SK-N-SH (cell line): ENCODE measurements at regions not wholly inside any gene's neighbourhood (a gene's known extent, or its start where the extent isn't known, plus 50 kb on each side); places are given as distances from the start of the nearest gene placed in this dataset.

ENCODE experiments used
- CTCF ChIA-PET: fragments of 300-600, 350-600 bp; formaldehyde crosslinking; extraction: SDS; loops from one replicate; lab custom pipeline; 2021; lab: Yijun Ruan, JAX
- POLR2A ChIA-PET: fragments of 350-600 bp; sonication (Branson Sonifier 250); formaldehyde crosslinking; extraction: SDS; loops from one replicate; lab custom pipeline; 2020; ENCODE audit warnings: antibody characterized with exemption, inconsistent platforms; lab: Yijun Ruan, JAX
- DNase-seq: peaks from one replicate; pipeline ENCODE4 v3.0.0; 2012
- H2AFZ ChIP-seq: fragments of 200-600 bp; sonication (generic); 2 replicates; pipeline ENCODE4 v1.8.1; 2016; ENCODE audit warnings: antibody characterized with exemption, mild to moderate bottlenecking, low read depth
- H3F3A ChIP-seq: fragments of 200-600 bp; sonication (generic); replicated peaks from 2 replicates; pipeline ENCODE3; 2016; ENCODE audit warnings: antibody characterized with exemption, mild to moderate bottlenecking; ENCODE audit not compliant: insufficient read depth
- H3K27ac ChIP-seq, 2 experiments: fragments of 200-500 bp in 1 of 2; fragments of 200-600 bp in 1 of 2; sonication (Bioruptor generic) in 1 of 2; sonication (generic), shearing (Covaris generic) in 1 of 2; 2 replicates each; pipeline versions ENCODE4 v1.5.1 to v1.6.1; 2014 to 2016; ENCODE audit warnings: low read depth in 2 of 2, inconsistent platforms in 1 of 2, low read length in 1 of 2, mild to moderate bottlenecking in 1 of 2, mixed read lengths in 1 of 2
- H3K27me3 ChIP-seq: fragments of 200-600 bp; sonication (generic), shearing (Covaris generic); 2 replicates; pipeline ENCODE4 v1.6.1; 2016; ENCODE audit warnings: mixed run types; ENCODE audit not compliant: insufficient read depth
- H3K36me3 ChIP-seq, 2 experiments: fragments of 200-500 bp in 1 of 2; fragments of 200-600 bp in 1 of 2; sonication (Bioruptor generic) in 1 of 2; sonication (generic) in 1 of 2; replicated peaks in 1 of 2; 2 replicates each; pipeline versions ENCODE3 to v1.5.1; 2014 to 2016; ENCODE audit warnings: low read length in 1 of 2, mild to moderate bottlenecking in 1 of 2; ENCODE audit not compliant: insufficient read depth in 2 of 2, control insufficient read depth in 1 of 2
- H3K4me1 ChIP-seq, 2 experiments: fragments of 200-500 bp in 1 of 2; fragments of 200-600 bp in 1 of 2; sonication (Bioruptor generic) in 1 of 2; sonication (generic), shearing (Covaris generic) in 1 of 2; 2 replicates each; pipeline versions ENCODE4 v1.5.1 to v1.6.1; 2014 to 2016; ENCODE audit warnings: low read depth in 1 of 2, low read length in 1 of 2, mixed run types in 1 of 2; ENCODE audit not compliant: insufficient read depth in 2 of 2, control insufficient read depth in 1 of 2
- H3K4me2 ChIP-seq: fragments of 200-600 bp; sonication (generic), shearing (Covaris generic); 2 replicates; pipeline ENCODE4 v1.6.1; 2017; ENCODE audit warnings: mixed run types
- H3K4me3 ChIP-seq, 2 experiments: fragments of 200-500 bp in 1 of 2; fragments of 200-600 bp in 1 of 2; sonication (Bioruptor generic) in 1 of 2; sonication (generic), shearing (Covaris generic) in 1 of 2; 2 replicates each; pipeline versions ENCODE4 v1.5.1 to v1.8.1; 2014 to 2016; ENCODE audit warnings: low read depth in 2 of 2, inconsistent platforms in 1 of 2, low read length in 1 of 2, mild to moderate bottlenecking in 1 of 2, mixed read lengths in 1 of 2, moderate library complexity in 1 of 2
- H3K79me2 ChIP-seq: fragments of 200-600 bp; sonication (generic); 2 replicates; pipeline ENCODE4 v1.8.1; 2017; ENCODE audit warnings: mild to moderate bottlenecking; ENCODE audit not compliant: insufficient read depth
- H3K9ac ChIP-seq: fragments of 200-600 bp; sonication (generic); 2 replicates; pipeline ENCODE4 v1.6.1; 2017; ENCODE audit warnings: mixed run types
- H3K9me2 ChIP-seq: fragments of 200-600 bp; sonication (generic); 2 replicates; pipeline ENCODE4 v1.6.1; 2017; ENCODE audit warnings: mixed run types
- H3K9me3 ChIP-seq: fragments of 200-600 bp; sonication (generic); 2 replicates; pipeline ENCODE4 v1.6.1; 2017; ENCODE audit warnings: mixed run types, mild to moderate bottlenecking, moderate library complexity
- H4K20me1 ChIP-seq: fragments of 200-600 bp; sonication (generic); 2 replicates; pipeline ENCODE4 v1.6.1; 2017; ENCODE audit warnings: mild to moderate bottlenecking, mixed run types; ENCODE audit not compliant: insufficient read depth
- CHD2 ChIP-seq: fragments of 150-350 bp; IDR thresholded peaks from 2 replicates; pipeline ENCODE4 v1.6.1; 2018; ENCODE audit warnings: low read length; ENCODE audit not compliant: partially characterized antibody
- ELF1 ChIP-seq: IDR thresholded peaks from 2 replicates; pipeline ENCODE4 v1.4.0; 2012
- EZH2phosphoT487 ChIP-seq: fragments of 200-600 bp; sonication (generic); IDR thresholded peaks from 2 replicates; pipeline ENCODE4 v1.6.1; 2017; ENCODE audit warnings: low read depth, mixed run types, mild to moderate bottlenecking, antibody characterized with exemption, moderate library complexity, borderline replicate concordance
- FOXM1 ChIP-seq: IDR thresholded peaks from 2 replicates; pipeline ENCODE4 v1.4.0; 2012; ENCODE audit warnings: low read depth, mild to moderate bottlenecking
- GABPA ChIP-seq: IDR thresholded peaks from 2 replicates; pipeline ENCODE4 v1.4.0; 2012; ENCODE audit warnings: low read depth, mild to moderate bottlenecking
- IRF3 ChIP-seq: fragments of 150-350 bp; IDR thresholded peaks from 2 replicates; pipeline ENCODE4 v1.6.1; 2016; ENCODE audit warnings: mild to moderate bottlenecking, low read depth, low read length
- MAX ChIP-seq: IDR thresholded peaks from 2 replicates; pipeline ENCODE4 v1.4.0; 2012; ENCODE audit warnings: low read depth
- MEF2A ChIP-seq: IDR thresholded peaks from 2 replicates; pipeline ENCODE4 v1.4.0; 2012; ENCODE audit warnings: low read depth, borderline replicate concordance
- MXI1 ChIP-seq: IDR thresholded peaks from 2 replicates; pipeline ENCODE4 v1.6.1; 2012; ENCODE audit warnings: mild to moderate bottlenecking, low read depth, low read length, improper control_type of control experiment
- NRF1 ChIP-seq: IDR thresholded peaks from 2 replicates; pipeline ENCODE4 v1.6.1; 2012; ENCODE audit warnings: low read depth, mild to moderate bottlenecking, low read length
- RAD21 ChIP-seq: IDR thresholded peaks from 2 replicates; pipeline ENCODE4 v1.6.1; 2012; ENCODE audit warnings: mild to moderate bottlenecking, low read length
- RCOR1 ChIP-seq: fragments of 150-350 bp; IDR thresholded peaks from 2 replicates; pipeline ENCODE4 v1.6.1; 2017; ENCODE audit warnings: antibody characterized with exemption, low read length
- RFX5 ChIP-seq: IDR thresholded peaks from 2 replicates; pipeline ENCODE4 v1.6.1; 2012; ENCODE audit warnings: mild to moderate bottlenecking, improper control_type of control experiment, low read length
- SIN3A ChIP-seq: IDR thresholded peaks from 2 replicates; pipeline ENCODE4 v1.6.1; 2012; ENCODE audit warnings: low read depth, mild to moderate bottlenecking, low read length, moderate library complexity, borderline replicate concordance
- SMC3 ChIP-seq: IDR thresholded peaks from 2 replicates; pipeline ENCODE4 v1.6.1; 2012; ENCODE audit warnings: low read depth, low read length, improper control_type of control experiment
- TAF1 ChIP-seq: IDR thresholded peaks from 2 replicates; pipeline ENCODE4 v1.6.1; 2012; ENCODE audit warnings: low read depth, mild to moderate bottlenecking, low read length, moderate library complexity, borderline replicate concordance
- TEAD4 ChIP-seq: IDR thresholded peaks from 2 replicates; pipeline ENCODE4 v1.4.0; 2012; ENCODE audit warnings: mild to moderate bottlenecking, borderline replicate concordance; ENCODE audit not compliant: insufficient read depth
- USF2 ChIP-seq: fragments of 150-350 bp; IDR thresholded peaks from 2 replicates; pipeline ENCODE4 v1.6.1; 2017; ENCODE audit warnings: antibody characterized with exemption, low read length, low read depth, borderline replicate concordance
- YY1 ChIP-seq: IDR thresholded peaks from 2 replicates; pipeline ENCODE4 v1.4.0; 2012; ENCODE audit warnings: low read depth, mild to moderate bottlenecking
- ZBTB33 ChIP-seq: IDR thresholded peaks from 2 replicates; pipeline ENCODE4 v1.4.0; 2012; ENCODE audit warnings: low read depth, borderline replicate concordance
- WGBS: methylation state at CpG from one replicate; pipeline ENCODE4 v1.1.6; 2017; ENCODE audit warnings: low lambda C conversion rate; 5-methylcytosine and 5-hydroxymethylcytosine counted together
- TF ChIP-seq, protein P1 (sequence below): fragments of 200-600 bp; sonication (generic); IDR thresholded peaks from 2 replicates; pipeline ENCODE4 v1.6.1; 2017; ENCODE audit warnings: antibody characterized with exemption, mild to moderate bottlenecking, moderate library complexity
- TF ChIP-seq, protein P2 (sequence below): IDR thresholded peaks from 2 replicates; pipeline ENCODE4; 2012

DNA sequence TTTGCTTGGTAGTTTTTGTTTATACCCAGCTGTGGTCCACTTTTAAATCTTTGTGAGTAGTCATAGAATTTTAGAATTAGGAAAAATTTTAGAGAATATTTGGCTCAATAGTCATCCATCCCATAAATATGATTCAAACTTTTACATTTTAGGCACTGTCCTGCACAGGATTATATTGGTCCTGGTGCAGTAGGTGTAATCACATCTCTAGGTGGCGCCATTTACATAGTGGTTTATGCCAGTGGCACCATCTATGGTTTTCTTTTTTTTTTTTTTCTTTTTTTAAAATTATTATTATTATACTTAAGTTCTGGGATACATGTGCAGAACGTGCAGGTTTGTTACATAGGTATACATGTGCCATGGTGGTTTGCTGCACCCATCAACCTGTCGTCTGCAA, 260.7 kb upstream of the KCNN2 start:
- Histone ChIP-seq H3K9ac (no peak overlapping the region), H3K4me2 (no peak overlapping the region), H3K9me3 (no peaks in the 10 kb centered on the region), H3K27ac (no peak overlapping the region), H3K9me2 (no peaks in the 10 kb centered on the region), H4K20me1 (no peaks in the 10 kb centered on the region), H3F3A (no peaks in the 10 kb centered on the region), H3K4me3 (no peak overlapping the region), H3K27me3 (no peaks in the 10 kb centered on the region), H3K4me1 (no peaks in the 10 kb centered on the region), H3K36me3 (no peaks in the 10 kb centered on the region), H3K79me2 (no peaks in the 10 kb centered on the region), H2AFZ (no peak overlapping the region)
- ChIA-PET POLR2A (no interaction called here), CTCF (interaction anchor here (0.8 to 1.5 kb wide), 8 partner anchors 10 to 368 kb away, joined by 3 to 14 read pairs (median 5); no protein-coding TSS in a partner anchor)
- TF ChIP-seq RAD21 (peak; percentile 59), SMC3 (peak; percentile 48), USF2 (no peak)
- TF ChIP-seq, protein P1, sequence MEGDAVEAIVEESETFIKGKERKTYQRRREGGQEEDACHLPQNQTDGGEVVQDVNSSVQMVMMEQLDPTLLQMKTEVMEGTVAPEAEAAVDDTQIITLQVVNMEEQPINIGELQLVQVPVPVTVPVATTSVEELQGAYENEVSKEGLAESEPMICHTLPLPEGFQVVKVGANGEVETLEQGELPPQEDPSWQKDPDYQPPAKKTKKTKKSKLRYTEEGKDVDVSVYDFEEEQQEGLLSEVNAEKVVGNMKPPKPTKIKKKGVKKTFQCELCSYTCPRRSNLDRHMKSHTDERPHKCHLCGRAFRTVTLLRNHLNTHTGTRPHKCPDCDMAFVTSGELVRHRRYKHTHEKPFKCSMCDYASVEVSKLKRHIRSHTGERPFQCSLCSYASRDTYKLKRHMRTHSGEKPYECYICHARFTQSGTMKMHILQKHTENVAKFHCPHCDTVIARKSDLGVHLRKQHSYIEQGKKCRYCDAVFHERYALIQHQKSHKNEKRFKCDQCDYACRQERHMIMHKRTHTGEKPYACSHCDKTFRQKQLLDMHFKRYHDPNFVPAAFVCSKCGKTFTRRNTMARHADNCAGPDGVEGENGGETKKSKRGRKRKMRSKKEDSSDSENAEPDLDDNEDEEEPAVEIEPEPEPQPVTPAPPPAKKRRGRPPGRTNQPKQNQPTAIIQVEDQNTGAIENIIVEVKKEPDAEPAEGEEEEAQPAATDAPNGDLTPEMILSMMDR: peak; percentile 68
- peak; percentile 12 for DNase-seq
- 8% methylated on average over 3 of the region's 3 CpGs for WGBS

DNA sequence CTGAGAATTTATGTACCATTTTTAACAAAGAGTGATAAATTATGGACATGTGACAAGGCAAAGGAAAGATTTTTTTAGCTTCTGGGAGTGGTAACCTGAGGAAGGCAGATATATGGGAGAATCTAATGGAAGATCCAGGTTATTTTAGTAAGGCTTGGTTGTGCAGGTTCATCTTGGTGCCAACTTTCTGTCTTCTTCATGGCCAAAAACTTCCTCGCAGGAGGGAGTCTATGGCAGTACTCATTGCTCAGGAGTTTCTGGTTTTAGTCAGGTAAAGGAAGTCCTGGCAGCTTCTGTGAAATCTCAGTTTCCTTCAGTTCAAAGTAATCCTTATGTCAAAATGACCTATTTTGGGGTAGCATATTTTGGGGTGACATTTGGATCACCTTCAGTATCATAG, 248.3 kb upstream of the KCNN2 start:
- Histone ChIP-seq H3F3A (no peaks in the 10 kb centered on the region), H3K9ac (no peak overlapping the region), H3K27me3 (no peaks in the 10 kb centered on the region), H4K20me1 (no peaks in the 10 kb centered on the region), H3K9me2 (no peaks in the 10 kb centered on the region), H3K4me2 (no peak overlapping the region), H3K4me3 (no peak overlapping the region), H3K27ac (no peak overlapping the region), H3K4me1 (no peaks in the 10 kb centered on the region), H2AFZ (no peak overlapping the region), H3K79me2 (no peaks in the 10 kb centered on the region), H3K36me3 (no peaks in the 10 kb centered on the region), H3K9me3 (no peaks in the 10 kb centered on the region)
- CTCF ChIA-PET: no interaction called here
- POLR2A ChIA-PET: no interaction called here
- no peak for DNase-seq
- TF ChIP-seq MXI1: no peak
- TF ChIP-seq GABPA: no peak
- TF ChIP-seq EZH2phosphoT487: no peak
- TF ChIP-seq SMC3: no peak
- TF ChIP-seq IRF3: no peak
- TF ChIP-seq SIN3A: no peak
- no peak for TF ChIP-seq ZBTB33
- no peak for TF ChIP-seq ELF1
- TF ChIP-seq MEF2A: no peak
- TF ChIP-seq CHD2: no peak
- TF ChIP-seq FOXM1: no peak
- TF ChIP-seq NRF1: no peak
- TF ChIP-seq RFX5: no peak
- TF ChIP-seq RCOR1: no peak
- TF ChIP-seq, protein P2, sequence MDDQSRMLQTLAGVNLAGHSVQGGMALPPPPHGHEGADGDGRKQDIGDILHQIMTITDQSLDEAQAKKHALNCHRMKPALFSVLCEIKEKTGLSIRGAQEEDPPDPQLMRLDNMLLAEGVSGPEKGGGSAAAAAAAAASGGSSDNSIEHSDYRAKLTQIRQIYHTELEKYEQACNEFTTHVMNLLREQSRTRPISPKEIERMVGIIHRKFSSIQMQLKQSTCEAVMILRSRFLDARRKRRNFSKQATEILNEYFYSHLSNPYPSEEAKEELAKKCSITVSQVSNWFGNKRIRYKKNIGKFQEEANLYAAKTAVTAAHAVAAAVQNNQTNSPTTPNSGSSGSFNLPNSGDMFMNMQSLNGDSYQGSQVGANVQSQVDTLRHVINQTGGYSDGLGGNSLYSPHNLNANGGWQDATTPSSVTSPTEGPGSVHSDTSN: no peak
- no peak for TF ChIP-seq MAX
- TF ChIP-seq TEAD4: no peak
- TF ChIP-seq TAF1: no peak
- no peak for TF ChIP-seq RAD21
- no peak for TF ChIP-seq YY1
- 22% methylated on average over 1 of the region's 1 CpG for WGBS
